ENCODE measurements at regions not wholly inside any gene's neighbourhood (a gene's known extent, or its start where the extent isn't known, plus 50 kb on each side); places are given as distances from the start of the nearest gene placed in this dataset.

DNA sequence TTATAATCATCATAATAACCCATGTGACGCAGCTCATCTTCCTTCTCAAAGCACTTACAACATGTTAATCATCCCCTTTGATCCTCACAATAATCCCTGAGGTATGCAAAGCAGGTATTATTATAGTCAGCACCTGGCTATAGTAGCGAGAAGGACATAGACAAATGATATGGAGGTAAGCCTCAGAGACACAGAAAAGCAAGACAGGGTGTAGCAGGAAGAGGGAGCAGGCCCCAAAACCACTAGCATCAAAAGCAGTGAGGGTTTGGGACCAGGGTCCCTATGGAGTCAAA lies 139.2 kb upstream of the SLC30A5 start:
- POLR2A ChIA-PET = no interaction called here
- CTCF ChIA-PET = no interaction called here

DNA sequence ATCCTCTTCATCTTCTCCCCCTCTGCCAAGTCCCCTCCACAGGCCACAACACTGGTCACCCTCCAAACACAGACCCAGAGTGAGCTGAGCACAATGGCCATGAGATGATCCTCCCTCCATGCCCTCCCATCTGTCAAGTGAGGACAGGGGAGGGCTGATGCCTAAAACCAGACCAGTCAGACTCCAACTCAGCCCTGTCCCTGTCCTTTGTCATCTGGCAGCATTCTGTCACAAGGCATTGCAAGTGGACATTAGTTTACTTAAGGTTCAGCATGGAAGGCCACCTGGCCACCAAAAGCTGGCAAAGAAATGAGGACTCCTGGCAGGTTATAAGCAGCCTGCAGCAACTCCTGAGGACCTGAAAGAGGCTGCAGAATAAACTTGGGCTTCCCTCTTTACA lies 136.2 kb upstream of the SLC30A5 start:
- no peaks in the 10 kb centered on the region for H3K9me3 ChIP-seq (ENCODE audit: control insufficient read depth, insufficient read depth, low read depth, low read length)
- POLR2A ChIA-PET = no interaction called here
- no peak overlapping the region for H3K4me3 ChIP-seq (ENCODE audit: low read depth, low read length)
- no peak overlapping the region for H3K27ac ChIP-seq (ENCODE audit: extremely low read depth, low read depth, low read length)
- H3K36me3 ChIP-seq (ENCODE audit: control insufficient read depth in 2 of 2, insufficient read depth in 1 of 2, low read length in 2 of 2) = no peaks in the 10 kb centered on the region
- no peaks in the 10 kb centered on the region for H3K4me1 ChIP-seq (ENCODE audit: control insufficient read depth, insufficient read depth, low read length)
- CTCF ChIA-PET = no interaction called here
- TF ChIP-seq ZNF785 (tag by site-specific recombination; IDR thresholded peaks at IDR 0.05) (no peak), PRDM10 (tag by site-specific recombination; IDR thresholded peaks at IDR 0.05) (no peak), ZNF140 (tag by site-specific recombination; IDR thresholded peaks at IDR 0.05) (no peak), ZNF16 (tag by site-specific recombination; IDR thresholded peaks at IDR 0.05; ENCODE audit: low read depth) (no peak), KLF10 (tag by site-specific recombination; IDR thresholded peaks at IDR 0.05) (no peak), ZBTB26 (tag by site-specific recombination; optimal IDR thresholded peaks at IDR 0.05) (no peak), ZNF677 (tag by site-specific recombination; IDR thresholded peaks at IDR 0.05) (no peak), ZNF837 (tag by site-specific recombination; IDR thresholded peaks at IDR 0.05) (no peak), YY2 (tag by site-specific recombination; IDR thresholded peaks at IDR 0.05) (no peak), ZNF560 (tag by site-specific recombination; IDR thresholded peaks at IDR 0.05; ENCODE audit: borderline replicate concordance) (no peak), KLF9 (tag by site-specific recombination; IDR thresholded peaks at IDR 0.05; ENCODE audit: low read depth) (no peak)

More for the DNA sequence above, 139.2 kb upstream of the SLC30A5 start:
- no peaks in the 10 kb centered on the region for H3K36me3 ChIP-seq (ENCODE audit: control insufficient read depth in 2 of 2, insufficient read depth in 1 of 2, low read length in 2 of 2)
- no peak for TF ChIP-seq HOXD13 (CRISPR knock-in tag; IDR thresholded peaks at IDR 0.05; ENCODE audit: borderline replicate concordance)
- TF ChIP-seq, protein P1, sequence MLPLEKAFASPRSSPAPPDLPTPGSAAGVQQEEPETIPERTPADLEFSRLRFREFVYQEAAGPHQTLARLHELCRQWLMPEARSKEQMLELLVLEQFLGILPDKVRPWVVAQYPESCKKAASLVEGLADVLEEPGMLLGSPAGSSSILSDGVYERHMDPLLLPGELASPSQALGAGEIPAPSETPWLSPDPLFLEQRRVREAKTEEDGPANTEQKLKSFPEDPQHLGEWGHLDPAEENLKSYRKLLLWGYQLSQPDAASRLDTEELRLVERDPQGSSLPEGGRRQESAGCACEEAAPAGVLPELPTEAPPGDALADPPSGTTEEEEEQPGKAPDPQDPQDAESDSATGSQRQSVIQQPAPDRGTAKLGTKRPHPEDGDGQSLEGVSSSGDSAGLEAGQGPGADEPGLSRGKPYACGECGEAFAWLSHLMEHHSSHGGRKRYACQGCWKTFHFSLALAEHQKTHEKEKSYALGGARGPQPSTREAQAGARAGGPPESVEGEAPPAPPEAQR (tag by site-specific recombination; IDR thresholded peaks at IDR 0.05) = no peak
- no peak for TF ChIP-seq INSM2 (tag by site-specific recombination; IDR thresholded peaks at IDR 0.05)
- TF ChIP-seq, protein P2, sequence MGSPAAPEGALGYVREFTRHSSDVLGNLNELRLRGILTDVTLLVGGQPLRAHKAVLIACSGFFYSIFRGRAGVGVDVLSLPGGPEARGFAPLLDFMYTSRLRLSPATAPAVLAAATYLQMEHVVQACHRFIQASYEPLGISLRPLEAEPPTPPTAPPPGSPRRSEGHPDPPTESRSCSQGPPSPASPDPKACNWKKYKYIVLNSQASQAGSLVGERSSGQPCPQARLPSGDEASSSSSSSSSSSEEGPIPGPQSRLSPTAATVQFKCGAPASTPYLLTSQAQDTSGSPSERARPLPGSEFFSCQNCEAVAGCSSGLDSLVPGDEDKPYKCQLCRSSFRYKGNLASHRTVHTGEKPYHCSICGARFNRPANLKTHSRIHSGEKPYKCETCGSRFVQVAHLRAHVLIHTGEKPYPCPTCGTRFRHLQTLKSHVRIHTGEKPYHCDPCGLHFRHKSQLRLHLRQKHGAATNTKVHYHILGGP (tag by site-specific recombination; IDR thresholded peaks at IDR 0.05) = no peak
- no peak for TF ChIP-seq ZNF473 (tag by site-specific recombination; IDR thresholded peaks at IDR 0.05)
- TF ChIP-seq KLF1 (tag by site-specific recombination; IDR thresholded peaks at IDR 0.05) = no peak
- no peak for TF ChIP-seq YY1 (tag by site-specific recombination; IDR thresholded peaks at IDR 0.05)
- TF ChIP-seq ZNF202 (tag by site-specific recombination; IDR thresholded peaks at IDR 0.05; ENCODE audit: borderline replicate concordance) = no peak
- TF ChIP-seq HIC1 (tag by site-specific recombination; IDR thresholded peaks at IDR 0.05) = no peak
- no peak for TF ChIP-seq ZBTB8A (tag by site-specific recombination; IDR thresholded peaks at IDR 0.05)
- TF ChIP-seq ZNF10 (tag by site-specific recombination; IDR thresholded peaks at IDR 0.05) = no peak
- no peak for TF ChIP-seq ZNF24 (tag by site-specific recombination; IDR thresholded peaks at IDR 0.05)
- no peak for TF ChIP-seq ZNF529 (tag by site-specific recombination; IDR thresholded peaks at IDR 0.05; ENCODE audit: insufficient replicate concordance)
- H3K27ac ChIP-seq (ENCODE audit: extremely low read depth, low read depth, low read length) = no peak overlapping the region
- no peak overlapping the region for H3K4me3 ChIP-seq (ENCODE audit: low read depth, low read length)
- no peaks in the 10 kb centered on the region for H3K9me3 ChIP-seq (ENCODE audit: control insufficient read depth, insufficient read depth, low read depth, low read length)
- no peaks in the 10 kb centered on the region for H3K4me1 ChIP-seq (ENCODE audit: control insufficient read depth, insufficient read depth, low read length)
